GM21723 (cell line): ENCODE measurements at regions not wholly inside any gene's neighbourhood (a gene's known extent, or its start where the extent isn't known, plus 50 kb on each side); places are given as distances from the start of the nearest gene placed in this dataset.
A peak's percentile ranks its signal among the peaks of the same experiment; 100 is the strongest.

Experiments
- ATAC-seq: cut with Tn5 transposase; IDR thresholded peaks from one replicate; pipeline ENCODE4 v1.9.1; 2021; ENCODE audit warnings: mild to moderate bottlenecking, moderate library complexity; ENCODE audit not compliant: unreplicated experiment

GRCh38 chr3:106247902-106248684 lies 379.3 kb upstream of the CBLB start:
- no peak for ATAC-seq

GRCh38 chr3:106249159-106249558 lies 380.3 kb upstream of the CBLB start:
- ATAC-seq = no peak

GRCh38 chr3:106249981-106250380 lies 381.2 kb upstream of the CBLB start:
- ATAC-seq = no peak

GRCh38 chr3:106251160-106251892 lies 382.5 kb upstream of the CBLB start:
- no peak for ATAC-seq

GRCh38 chr3:106255870-106256248 lies 387.0 kb upstream of the CBLB start:
- peak; percentile 94 for ATAC-seq

- peak; percentile 33 for ATAC-seq
Observed at GRCh38 chr3:106256249-106256957, 387.6 kb upstream of the CBLB start.

- no peak for ATAC-seq
Observed at GRCh38 chr3:106257172-106257571, 388.4 kb upstream of the CBLB start.

GRCh38 chr3:106261396-106261795 lies 392.6 kb upstream of the CBLB start:
- no peak for ATAC-seq

- no peak for ATAC-seq
Observed at GRCh38 chr3:106261915-106262683, 393.3 kb upstream of the CBLB start.

GRCh38 chr3:106263011-106263410 lies 394.2 kb upstream of the CBLB start:
- no peak for ATAC-seq

GRCh38 chr3:106263546-106263945 lies 394.7 kb upstream of the CBLB start:
- ATAC-seq = no peak

- ATAC-seq = no peak
Observed at GRCh38 chr3:106265704-106266103, 396.9 kb upstream of the CBLB start.

GRCh38 chr3:106268696-106269095 lies 399.9 kb upstream of the CBLB start:
- ATAC-seq = no peak

- no peak for ATAC-seq
Observed at GRCh38 chr3:106272302-106272701, 403.5 kb upstream of the CBLB start.

- no peak for ATAC-seq
Observed at GRCh38 chr3:106275592-106275991, 406.8 kb upstream of the CBLB start.

- no peak for ATAC-seq
Observed at GRCh38 chr3:106276151-106276550, 407.3 kb upstream of the CBLB start.

GRCh38 chr3:106276755-106277612 lies 408.2 kb upstream of the CBLB start:
- no peak for ATAC-seq

- ATAC-seq = no peak
Observed at GRCh38 chr3:106277731-106278130, 408.9 kb upstream of the CBLB start.

- ATAC-seq = no peak
Observed at GRCh38 chr3:106281221-106281620, 412.4 kb upstream of the CBLB start.

GRCh38 chr3:106282943-106283342 lies 414.1 kb upstream of the CBLB start:
- no peak for ATAC-seq
